ENCODE measurements at regions not wholly inside any gene's neighbourhood (a gene's known extent, or its start where the extent isn't known, plus 50 kb on each side); places are given as distances from the start of the nearest gene placed in this dataset.

DNA sequence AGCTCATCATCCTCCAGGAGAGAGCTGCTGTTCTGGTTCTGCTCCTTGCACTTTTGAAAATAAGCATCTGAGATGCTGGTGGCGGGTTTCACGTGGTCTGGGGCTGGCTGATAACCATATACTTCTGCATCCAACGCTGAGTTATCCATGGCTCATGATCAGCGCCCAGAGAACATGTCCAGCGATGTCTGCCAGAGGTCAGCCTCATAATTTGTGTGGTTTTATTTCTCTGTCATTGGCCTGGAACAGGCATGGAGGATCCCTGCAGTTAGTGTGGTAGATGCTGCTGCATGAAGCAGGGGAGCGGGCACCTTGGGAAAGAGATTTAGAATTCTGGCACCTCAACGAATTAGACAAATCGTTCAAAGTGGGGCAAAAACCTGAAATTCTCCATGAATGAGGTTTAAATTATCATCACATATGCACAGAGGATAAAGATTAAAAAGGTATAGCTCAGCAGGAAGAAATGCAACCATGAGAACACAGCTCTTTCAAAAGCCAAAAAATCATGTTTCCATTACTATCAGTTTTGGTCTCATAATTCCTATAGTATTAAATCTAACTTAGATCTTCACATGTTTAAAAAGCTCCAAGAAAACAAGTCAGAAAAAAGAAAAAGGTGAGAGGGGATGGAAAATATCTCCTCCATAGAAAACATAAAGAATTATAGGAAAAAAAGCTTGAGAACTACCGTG, 157.2 kb downstream of the SOD2 start:
- TF ChIP-seq, protein P1, sequence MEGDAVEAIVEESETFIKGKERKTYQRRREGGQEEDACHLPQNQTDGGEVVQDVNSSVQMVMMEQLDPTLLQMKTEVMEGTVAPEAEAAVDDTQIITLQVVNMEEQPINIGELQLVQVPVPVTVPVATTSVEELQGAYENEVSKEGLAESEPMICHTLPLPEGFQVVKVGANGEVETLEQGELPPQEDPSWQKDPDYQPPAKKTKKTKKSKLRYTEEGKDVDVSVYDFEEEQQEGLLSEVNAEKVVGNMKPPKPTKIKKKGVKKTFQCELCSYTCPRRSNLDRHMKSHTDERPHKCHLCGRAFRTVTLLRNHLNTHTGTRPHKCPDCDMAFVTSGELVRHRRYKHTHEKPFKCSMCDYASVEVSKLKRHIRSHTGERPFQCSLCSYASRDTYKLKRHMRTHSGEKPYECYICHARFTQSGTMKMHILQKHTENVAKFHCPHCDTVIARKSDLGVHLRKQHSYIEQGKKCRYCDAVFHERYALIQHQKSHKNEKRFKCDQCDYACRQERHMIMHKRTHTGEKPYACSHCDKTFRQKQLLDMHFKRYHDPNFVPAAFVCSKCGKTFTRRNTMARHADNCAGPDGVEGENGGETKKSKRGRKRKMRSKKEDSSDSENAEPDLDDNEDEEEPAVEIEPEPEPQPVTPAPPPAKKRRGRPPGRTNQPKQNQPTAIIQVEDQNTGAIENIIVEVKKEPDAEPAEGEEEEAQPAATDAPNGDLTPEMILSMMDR (IDR thresholded peaks at IDR 0.05; ENCODE audit: poor library complexity), result no peak
- TF ChIP-seq EZH2 (IDR thresholded peaks at IDR 0.05; ENCODE audit: borderline replicate concordance) (no peak), EZH2phosphoT487 (IDR thresholded peaks at IDR 0.05; ENCODE audit: low read depth, severe bottlenecking, unreplicated experiment) (no peak)

Data from hepatocyte (in vitro differentiated cells).